Aorta (tissue), 5 donors: ENCODE measurements at regions not wholly inside any gene's neighbourhood (a gene's known extent, or its start where the extent isn't known, plus 50 kb on each side); places are given as distances from the start of the nearest gene placed in this dataset.

ENCODE experiments used
- ATAC-seq: fragments of 200-7000 bp; cut with Tn5 transposase; one replicate; pipeline ENCODE4 v1.9.1; 2022; ENCODE audit warnings: moderate library complexity; ENCODE audit not compliant: low FRiP score
- DNase-seq, 2 donors: peaks; one replicate each; pipeline ENCODE4 v3.0.0-alpha.2; 2020
- H3K27ac ChIP-seq, 2 donors: one replicate each; pipeline ENCODE4 v1.5.1; 2013; ENCODE audit warnings: low read length in 2 of 2, mild to moderate bottlenecking in 2 of 2, moderate library complexity in 2 of 2, control low read depth in 1 of 2, inconsistent platforms in 1 of 2, low read depth in 1 of 2
- H3K27me3 ChIP-seq, 2 donors: one replicate each; pipeline ENCODE4 v1.6.1; 2013; ENCODE audit warnings: control low read depth in 1 of 2, low read length in 1 of 2, mild to moderate bottlenecking in 1 of 2, moderate library complexity in 1 of 2; ENCODE audit not compliant: insufficient read depth in 2 of 2, control insufficient read depth in 1 of 2
- H3K36me3 ChIP-seq, 2 donors: one replicate each; pipeline ENCODE4 v1.6.1; 2013; ENCODE audit warnings: control low read depth in 1 of 2, low read length in 1 of 2, mild to moderate bottlenecking in 1 of 2; ENCODE audit not compliant: insufficient read depth in 2 of 2, control insufficient read depth in 1 of 2
- H3K4me1 ChIP-seq, 2 donors: one replicate each; pipeline ENCODE4 v1.6.1; 2013; ENCODE audit warnings: low read length in 2 of 2, control low read depth in 1 of 2, mild to moderate bottlenecking in 1 of 2, moderate library complexity in 1 of 2; ENCODE audit not compliant: insufficient read depth in 2 of 2, control insufficient read depth in 1 of 2
- H3K4me3 ChIP-seq, 2 donors: one replicate each; pipeline ENCODE4 v1.5.1; 2013; ENCODE audit warnings: low read length in 2 of 2, control low read depth in 1 of 2, mild to moderate bottlenecking in 1 of 2
- H3K9me3 ChIP-seq: one replicate; pipeline ENCODE4 v1.6.1; 2013; ENCODE audit warnings: mild to moderate bottlenecking, low read length; ENCODE audit not compliant: control insufficient read depth
- WGBS, 2 donors: extraction: QIAGEN DNeasy Blood & Tissue Kit; methylation state at CpG; one replicate each; pipeline ENCODE4 v1.1.7; 2013; 5-methylcytosine and 5-hydroxymethylcytosine counted together
- intact Hi-C, 2 donors: fragments of 100-400 bp; cut with DNase I; formaldehyde crosslinking; loops; one replicate each; pipeline versions ENCODE4 v1.14.2 to v1.15.0; 2022
- donor health status: healthy with polysubstance abuse.
- donor health status: Bipolar disorder and iron deficiency.
- donor health status: DM: no; HTN: no; CAD: no.
- donor health status: DM: no; HTN: no; CAD: no.
- donor health status: DM: yes; HTN: yes; CAD: no.

DNA sequence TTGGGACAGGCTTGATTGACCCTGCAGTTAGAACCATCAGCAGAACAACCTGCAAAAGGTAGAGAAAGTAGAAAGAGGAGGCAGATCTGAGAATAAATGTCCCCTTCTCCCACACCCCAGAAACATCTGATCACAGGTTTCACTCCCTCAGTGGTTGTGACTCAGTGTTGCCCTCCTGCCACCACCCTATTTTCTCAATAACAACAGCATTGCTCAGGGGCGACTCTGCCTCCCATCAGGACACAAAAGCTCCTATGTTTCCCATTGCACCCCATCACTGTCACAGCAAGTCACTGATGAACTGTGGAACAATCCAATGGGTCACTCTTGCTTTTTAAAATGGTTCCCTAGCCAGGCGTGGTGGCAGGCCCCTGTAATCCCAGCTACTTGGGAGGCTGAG is 110.2 kb downstream of the RASSF10 start:
- intact Hi-C loops, result no loop called here
- ATAC-seq, result no peak
- no peak for DNase-seq
- Histone ChIP-seq H3K27ac (no peak overlapping the region), H3K4me1 (no peaks in the 10 kb centered on the region), H3K9me3 (peaks cover 2% of the 10 kb centered on the region), H3K36me3 (no peaks in the 10 kb centered on the region), H3K27me3 (peaks cover 0 to 2% of the 10 kb centered on the region in 2 donors), H3K4me3 (no peak overlapping the region)
- WGBS, 2 donors, result 88 to 90% methylated on average over 2 of the region's 2 CpGs

- intact Hi-C loops, result no loop called here
- ATAC-seq (no peak), DNase-seq (no peak)
- Histone ChIP-seq H3K27ac (no peak overlapping the region), H3K36me3 (no peaks in the 10 kb centered on the region), H3K27me3 (peaks cover 0 to 2% of the 10 kb centered on the region in 2 donors), H3K4me3 (no peak overlapping the region), H3K9me3 (peaks cover 2% of the 10 kb centered on the region), H3K4me1 (no peaks in the 10 kb centered on the region)
- 73 to 93% methylated on average over 1 of the region's 1 CpG for WGBS, 2 donors
These were observed 110.9 kb downstream of the RASSF10 start for GRCh38 chr11:13119941-13120520.

DNA sequence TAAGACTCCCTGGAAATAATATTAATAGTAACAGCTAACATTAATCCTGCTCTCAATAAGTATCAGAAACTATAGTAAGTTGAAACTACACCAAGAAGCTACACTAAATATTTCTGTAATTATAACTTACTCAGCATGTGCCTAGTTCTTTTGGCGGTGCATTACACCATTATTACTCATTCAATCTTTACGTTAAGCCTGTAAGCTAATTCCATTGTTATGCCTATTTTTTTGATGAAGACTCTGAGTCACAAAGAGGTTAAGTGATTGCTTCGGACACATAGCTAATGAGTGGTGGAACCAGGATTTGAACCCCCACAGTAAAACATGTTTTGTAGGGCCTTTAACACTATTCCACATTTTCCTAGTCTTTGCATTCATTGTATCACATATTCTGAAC is 111.6 kb downstream of the RASSF10 start:
- ATAC-seq (no peak), DNase-seq (no peak)
- 41 to 49% methylated on average over 3 of the region's 3 CpGs for WGBS, 2 donors
- no peak overlapping the region for H3K4me3 ChIP-seq
- peaks cover 2% of the 10 kb centered on the region for H3K9me3 ChIP-seq
- H3K36me3 ChIP-seq, result no peaks in the 10 kb centered on the region
- intact Hi-C loops, result no loop called here
- H3K27me3 ChIP-seq, result peaks cover 0 to 2% of the 10 kb centered on the region in 2 donors
- H3K4me1 ChIP-seq, result no peaks in the 10 kb centered on the region
- H3K27ac ChIP-seq, result no peak overlapping the region

- 40 to 41% methylated on average over 7 of the region's 7 CpGs for WGBS, 2 donors
- Histone ChIP-seq H3K36me3 (no peaks in the 10 kb centered on the region), H3K9me3 (peaks cover 5% of the 10 kb centered on the region), H3K4me3 (no peak overlapping the region), H3K4me1 (no peaks in the 10 kb centered on the region), H3K27ac (no peak overlapping the region), H3K27me3 (peaks cover 0 to 6% of the 10 kb centered on the region in 2 donors)
- DNase-seq (no peak), ATAC-seq (no peak)
- intact Hi-C loops, result no loop called here
These were observed 117.3 kb downstream of the RASSF10 start for GRCh38 chr11:13126430-13126829.

GRCh38 chr11:13127161-13127560 is 118.0 kb downstream of the RASSF10 start:
- H3K4me3 ChIP-seq, result no peak overlapping the region
- intact Hi-C loops, result no loop called here
- WGBS, 2 donors, result 86 to 91% methylated on average over 2 of the region's 2 CpGs

DNA sequence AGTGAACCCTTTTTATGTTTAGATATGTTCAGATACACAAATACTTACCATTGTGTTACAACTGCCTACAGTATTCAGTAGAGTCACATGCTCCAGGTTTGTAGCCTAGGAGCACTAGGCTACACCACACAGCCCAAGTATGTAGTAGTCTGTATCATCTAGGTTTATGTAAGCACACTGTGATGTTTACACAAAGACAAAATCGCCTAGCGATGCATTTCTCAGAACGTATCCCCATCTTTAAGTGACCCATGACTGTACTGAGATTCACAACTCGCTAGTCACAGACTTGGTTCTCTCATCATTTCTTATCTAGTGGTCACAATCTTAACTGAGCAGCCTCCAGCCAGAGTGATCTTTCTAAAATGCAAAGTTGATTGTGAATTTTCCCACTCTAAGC is 119.2 kb downstream of the RASSF10 start:
- H3K36me3 ChIP-seq, result no peaks in the 10 kb centered on the region
- H3K27me3 ChIP-seq, result peaks cover 0 to 6% of the 10 kb centered on the region in 2 donors
- intact Hi-C loops, result no loop called here
- DNase-seq, result no peak
- no peak for ATAC-seq
- WGBS, 2 donors, result 50 to 71% methylated on average over 4 of the region's 4 CpGs
- H3K27ac ChIP-seq, result no peak overlapping the region
- no peaks in the 10 kb centered on the region for H3K4me1 ChIP-seq
- H3K4me3 ChIP-seq, result no peak overlapping the region
- H3K9me3 ChIP-seq, result peaks cover 6% of the 10 kb centered on the region

More at GRCh38 chr11:13127161-13127560, 118.0 kb downstream of the RASSF10 start:
- H3K36me3 ChIP-seq, result no peaks in the 10 kb centered on the region
- H3K4me1 ChIP-seq, result no peaks in the 10 kb centered on the region
- peaks cover 6% of the 10 kb centered on the region for H3K9me3 ChIP-seq
- no peak for ATAC-seq
- DNase-seq, result no peak
- H3K27me3 ChIP-seq, result peaks cover 0 to 6% of the 10 kb centered on the region in 2 donors
- H3K27ac ChIP-seq, result no peak overlapping the region

DNA sequence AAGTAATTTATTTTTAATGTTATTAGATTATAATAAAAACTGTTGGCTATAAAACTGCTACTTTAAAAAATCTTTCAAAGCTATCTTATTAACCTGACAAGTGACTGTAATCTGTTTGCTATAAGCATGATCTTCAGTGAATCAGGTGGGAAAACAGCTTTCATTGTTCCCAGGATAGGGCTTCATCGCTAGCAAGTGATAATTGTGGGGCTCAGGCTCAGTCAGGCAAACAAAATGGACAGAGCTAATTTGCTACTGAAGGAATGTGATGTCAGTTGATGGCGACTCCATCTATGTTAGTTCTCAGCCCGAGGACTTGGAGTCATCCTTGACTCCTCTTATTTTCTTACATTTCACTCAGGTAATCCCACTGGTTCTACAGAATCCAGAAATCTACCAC is 125.0 kb downstream of the RASSF10 start:
- no peaks in the 10 kb centered on the region for H3K36me3 ChIP-seq
- no peaks in the 10 kb centered on the region for H3K4me1 ChIP-seq
- intact Hi-C loops, result no loop called here
- H3K9me3 ChIP-seq, result peaks cover 2% of the 10 kb centered on the region
- H3K4me3 ChIP-seq, result no peak overlapping the region
- DNase-seq (no peak), ATAC-seq (no peak)
- 72 to 81% methylated on average over 3 of the region's 3 CpGs for WGBS, 2 donors
- H3K27ac ChIP-seq, result no peak overlapping the region
- H3K27me3 ChIP-seq, result no peaks in the 10 kb centered on the region

- H3K36me3 ChIP-seq, result no peaks in the 10 kb centered on the region
- DNase-seq, result no peak
- no peak overlapping the region for H3K27ac ChIP-seq
- intact Hi-C loops, result no loop called here
- no peaks in the 10 kb centered on the region for H3K27me3 ChIP-seq
- WGBS, 2 donors, result 68 to 71% methylated on average over 2 of the region's 2 CpGs
- ATAC-seq, result no peak
- H3K4me3 ChIP-seq, result no peak overlapping the region
- H3K4me1 ChIP-seq, result no peaks in the 10 kb centered on the region
- H3K9me3 ChIP-seq, result peaks cover 2% of the 10 kb centered on the region
These were observed 125.8 kb downstream of the RASSF10 start for GRCh38 chr11:13134886-13135285.

DNA sequence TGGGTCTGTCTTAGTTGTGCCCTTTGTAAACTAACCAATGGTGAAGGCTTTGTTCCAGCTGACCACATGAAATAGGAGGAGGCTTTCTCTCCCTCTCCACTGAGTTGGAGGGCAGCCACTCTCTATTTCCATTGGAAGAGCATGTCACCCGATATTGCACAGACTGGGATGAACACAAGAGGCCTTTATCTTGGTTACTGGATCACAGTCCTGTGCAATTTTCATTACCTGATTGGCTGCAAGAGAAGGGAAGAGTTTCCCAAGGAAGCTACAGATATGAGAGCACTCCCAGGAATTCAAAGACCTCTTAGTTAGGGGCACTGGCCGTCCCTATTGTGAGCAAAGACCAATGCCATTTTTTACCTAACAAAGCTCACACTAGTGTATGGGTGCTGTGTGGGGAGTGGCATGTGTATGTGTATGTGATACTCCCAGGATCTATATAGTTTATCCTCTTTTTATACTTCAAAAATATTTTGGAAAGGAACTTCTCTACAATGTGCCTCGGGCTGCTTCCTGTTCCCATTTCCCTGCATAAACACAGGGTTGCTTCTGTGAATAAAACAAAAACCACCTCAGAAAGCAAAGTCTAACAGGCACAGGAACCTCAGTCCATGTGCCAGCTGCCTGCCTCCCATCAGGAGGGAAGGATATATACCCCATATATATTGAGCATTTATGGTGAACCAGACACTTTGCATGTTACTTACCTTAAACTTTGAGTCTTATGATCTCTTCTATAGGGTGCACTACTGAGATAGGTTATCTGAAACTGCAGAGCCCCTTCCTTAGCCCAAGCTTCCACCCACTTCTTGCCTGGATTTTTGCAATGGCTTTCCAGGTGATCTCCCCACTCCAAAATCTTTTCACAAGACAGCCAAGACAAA is 126.5 kb downstream of the RASSF10 start:
- peaks cover 2% of the 10 kb centered on the region for H3K9me3 ChIP-seq
- no peak overlapping the region for H3K4me3 ChIP-seq
- H3K27me3 ChIP-seq, result no peaks in the 10 kb centered on the region
- 27 to 29% methylated on average over 3 of the region's 3 CpGs for WGBS, 2 donors
- no peak overlapping the region for H3K27ac ChIP-seq
- ATAC-seq (no peak), DNase-seq (no peak)
- H3K4me1 ChIP-seq, result no peaks in the 10 kb centered on the region
- no peaks in the 10 kb centered on the region for H3K36me3 ChIP-seq
- intact Hi-C loops, result no loop called here
